ENCODE measurements at regions not wholly inside any gene's neighbourhood (a gene's known extent, or its start where the extent isn't known, plus 50 kb on each side); places are given as distances from the start of the nearest gene placed in this dataset.
A peak's percentile ranks its signal among the peaks of the same experiment; 100 is the strongest.
"Not testable (repeated sequence)": the region's sequence is repeated elsewhere in the genome, so short reads cannot be mapped to it uniquely, and the experiment has no call there.

- DNase-seq: no peak
Observed at GRCh38 chr4:64216741-64217140, 192.5 kb downstream of the TECRL start.

GRCh38 chr4:64205376-64205775 is 203.9 kb downstream of the TECRL start:
- DNase-seq: no peak

- peak; percentile 1 for DNase-seq
Observed at GRCh38 chr4:64200001-64200555, 209.2 kb downstream of the TECRL start.

GRCh38 chr4:64195582-64195981 is 213.7 kb downstream of the TECRL start:
- no peak for DNase-seq

- no peak for DNase-seq
Observed at GRCh38 chr4:64192731-64193412, 216.4 kb downstream of the TECRL start.

GRCh38 chr4:64174247-64174882 is 234.9 kb downstream of the TECRL start:
- no peak for DNase-seq

- no peak for DNase-seq
Observed at GRCh38 chr4:64166365-64166764, 242.9 kb downstream of the TECRL start.

- peak; percentile 56 for DNase-seq
Observed at GRCh38 chr4:64158648-64159326, 250.5 kb downstream of the TECRL start.

GRCh38 chr4:64157397-64157796 is 251.9 kb downstream of the TECRL start:
- DNase-seq: no peak

- DNase-seq: no peak
Observed at GRCh38 chr4:64156253-64156652, 253.0 kb downstream of the TECRL start.

GRCh38 chr4:64146030-64146429 is 263.2 kb downstream of the TECRL start:
- no peak for DNase-seq

- peak; percentile 52 for DNase-seq
Observed at GRCh38 chr4:64144994-64145393, 264.3 kb downstream of the TECRL start.

GRCh38 chr4:64130907-64131306 is 278.3 kb downstream of the TECRL start:
- DNase-seq: no peak

- DNase-seq: no peak
Observed at GRCh38 chr4:64125354-64125753, 283.9 kb downstream of the TECRL start.

- DNase-seq: no peak
Observed at GRCh38 chr4:64121803-64122202, 287.4 kb downstream of the TECRL start.

GRCh38 chr4:64105903-64106302 is 303.3 kb downstream of the TECRL start:
- DNase-seq: no peak

- no peak for DNase-seq
Observed at GRCh38 chr4:64095398-64095797, 313.9 kb downstream of the TECRL start.

GRCh38 chr4:64079316-64079715 is 329.9 kb downstream of the TECRL start:
- DNase-seq: no peak

GRCh38 chr4:64068096-64068495 is 341.2 kb downstream of the TECRL start:
- no peak for DNase-seq

GRCh38 chr4:64062991-64063390 is 346.3 kb downstream of the TECRL start:
- no peak for DNase-seq

- DNase-seq: not testable (repeated sequence)
Observed at GRCh38 chr4:64037033-64037432, 372.2 kb downstream of the TECRL start.

- DNase-seq: no peak
Observed at GRCh38 chr4:64022560-64022959, 386.7 kb downstream of the TECRL start.

GRCh38 chr4:64016893-64017292 is 392.4 kb downstream of the TECRL start:
- no peak for DNase-seq

GRCh38 chr4:64014647-64015046 is 394.6 kb downstream of the TECRL start:
- no peak for DNase-seq
